HEK293T (cell line): ENCODE measurements at regions not wholly inside any gene's neighbourhood (a gene's known extent, or its start where the extent isn't known, plus 50 kb on each side); places are given as distances from the start of the nearest gene placed in this dataset.

Experiments
- BHLHE40 ChIP-seq: fragments of 450-650 bp; IDR thresholded peaks from 2 replicates; pipeline ENCODE4 v1.6.1; 2016; ENCODE audit warnings: mild to moderate bottlenecking, moderate library complexity, borderline replicate concordance
- ELF4 ChIP-seq: fragments of 450-650 bp; IDR thresholded peaks from 2 replicates; pipeline ENCODE4 v1.6.1; 2017; ENCODE audit warnings: antibody characterized with exemption
- FOXA1 ChIP-seq: fragments of 450-650 bp; IDR thresholded peaks from 2 replicates; pipeline ENCODE4 v1.6.1; 2016; ENCODE audit warnings: mild to moderate bottlenecking
- FOXM1 ChIP-seq: fragments of 450-650 bp; IDR thresholded peaks from 2 replicates; pipeline ENCODE4 v1.6.1; 2017; ENCODE audit warnings: mild to moderate bottlenecking, borderline replicate concordance
- L3MBTL2 ChIP-seq: fragments of 450-650 bp; conservative IDR thresholded peaks from 2 replicates; pipeline ENCODE4 v1.6.1; 2016; ENCODE audit warnings: mild to moderate bottlenecking
- LEF1 ChIP-seq: fragments of 450-650 bp; IDR thresholded peaks from 2 replicates; pipeline ENCODE4 v1.6.1; 2017; ENCODE audit warnings: mild to moderate bottlenecking, borderline replicate concordance
- SP1 ChIP-seq: fragments of 450-650 bp; IDR thresholded peaks from 2 replicates; pipeline ENCODE4 v1.6.1; 2017
- TARDBP ChIP-seq: fragments of 450-650 bp; IDR thresholded peaks from 2 replicates; pipeline ENCODE4 v1.6.1; 2016
- ZNF384 ChIP-seq: fragments of 450-650 bp; IDR thresholded peaks from 2 replicates; pipeline ENCODE4 v1.6.1; 2016

DNA sequence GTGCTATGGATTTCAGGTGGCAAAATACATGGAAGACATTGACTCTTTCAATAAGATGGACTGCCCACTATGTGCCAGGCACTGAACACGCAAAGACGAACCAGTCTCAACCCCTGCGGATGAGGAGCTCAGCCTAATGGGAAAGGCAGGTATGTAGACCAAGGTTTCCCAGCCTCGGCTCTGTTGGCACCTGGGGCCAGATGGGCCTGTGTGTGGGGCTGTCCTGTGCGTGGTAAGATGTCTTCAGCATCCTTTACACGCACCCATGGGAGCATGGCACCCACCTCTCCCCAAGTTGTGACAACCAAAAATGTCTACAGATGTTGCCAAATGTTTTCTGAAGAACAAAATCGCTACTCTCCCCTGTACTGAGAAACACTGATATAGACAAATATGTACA is 82.6 kb upstream of the FOXQ1 start:
- no peak for TF ChIP-seq SP1
- TF ChIP-seq TARDBP: no peak
- no peak for TF ChIP-seq BHLHE40
- no peak for TF ChIP-seq L3MBTL2
- no peak for TF ChIP-seq FOXA1
- TF ChIP-seq FOXM1: no peak
- TF ChIP-seq ZNF384: no peak
- no peak for TF ChIP-seq LEF1
- no peak for TF ChIP-seq ELF4
